Activated naive CD8-positive, alpha-beta T cell treated with anti-CD3 and anti-CD28 coated beads, Interleukin-2, amount 50 U/mL, for 24 hours (primary cell): ENCODE measurements at regions not wholly inside any gene's neighbourhood (a gene's known extent, or its start where the extent isn't known, plus 50 kb on each side); places are given as distances from the start of the nearest gene placed in this dataset.
"Not testable (repeated sequence)": the region's sequence is repeated elsewhere in the genome, so short reads cannot be mapped to it uniquely, and the experiment has no call there.

Experiments
- ATAC-seq: fragments of 150-1000 bp; cut with Tn5 transposase; one replicate; pipeline ENCODE4 v1.10.0; 2021
- DNase-seq: peaks from one replicate; pipeline ENCODE4 v3.0.0; 2021
- H3K27ac Mint-ChIP-seq: one replicate; pipeline ENCODE4 v1.8.0; 2021; ENCODE audit warnings: mild to moderate bottlenecking, mixed read lengths
- H3K27me3 Mint-ChIP-seq: one replicate; pipeline ENCODE4 v1.8.0; 2021; ENCODE audit warnings: mixed read lengths
- H3K36me3 Mint-ChIP-seq: one replicate; pipeline ENCODE4 v1.8.0; 2021; ENCODE audit warnings: low read depth, mixed read lengths
- H3K4me1 Mint-ChIP-seq: one replicate; pipeline ENCODE4 v1.8.0; 2021; ENCODE audit warnings: mixed read lengths
- H3K4me3 Mint-ChIP-seq: one replicate; pipeline ENCODE4 v1.8.0; 2021; ENCODE audit warnings: mild to moderate bottlenecking, moderate library complexity, mixed read lengths
- H3K9me3 Mint-ChIP-seq: one replicate; pipeline ENCODE4 v1.8.0; 2021; ENCODE audit warnings: mixed read lengths

- peaks cover 22% of the 10 kb centered on the region for H3K9me3 Mint-ChIP-seq
- no peak for ATAC-seq
- H3K4me1 Mint-ChIP-seq = no peaks in the 10 kb centered on the region
- no peak overlapping the region for H3K27ac Mint-ChIP-seq
- H3K27me3 Mint-ChIP-seq = no peaks in the 10 kb centered on the region
- no peaks in the 10 kb centered on the region for H3K36me3 Mint-ChIP-seq
- no peak for DNase-seq
- H3K4me3 Mint-ChIP-seq = no peak overlapping the region
Measured at GRCh38 chr5:29170599-29170998, 2022.9 kb upstream of the CDH6 start.

GRCh38 chr5:29169886-29170285, 2023.6 kb upstream of the CDH6 start:
- no peaks in the 10 kb centered on the region for H3K27me3 Mint-ChIP-seq
- no peak overlapping the region for H3K4me3 Mint-ChIP-seq
- DNase-seq (no peak), ATAC-seq (no peak)
- no peaks in the 10 kb centered on the region for H3K36me3 Mint-ChIP-seq
- H3K27ac Mint-ChIP-seq = no peak overlapping the region
- H3K9me3 Mint-ChIP-seq = peaks cover 22% of the 10 kb centered on the region
- no peaks in the 10 kb centered on the region for H3K4me1 Mint-ChIP-seq

- H3K27me3 Mint-ChIP-seq = no peaks in the 10 kb centered on the region
Measured at GRCh38 chr5:29162297-29162696, 2031.2 kb upstream of the CDH6 start.

GRCh38 chr5:29161399-29162291, 2031.8 kb upstream of the CDH6 start:
- H3K36me3 Mint-ChIP-seq = no peaks in the 10 kb centered on the region

More at GRCh38 chr5:29162297-29162696, 2031.2 kb upstream of the CDH6 start:
- DNase-seq (no peak), ATAC-seq (no peak)
- Mint-ChIP-seq H3K36me3 (no peaks in the 10 kb centered on the region), H3K4me1 (no peaks in the 10 kb centered on the region), H3K27ac (no peak overlapping the region), H3K9me3 (peaks cover 14% of the 10 kb centered on the region), H3K4me3 (no peak overlapping the region)

GRCh38 chr5:29157975-29158374, 2035.5 kb upstream of the CDH6 start:
- DNase-seq (no peak), ATAC-seq (no peak)
- Mint-ChIP-seq H3K36me3 (no peaks in the 10 kb centered on the region), H3K4me3 (no peak overlapping the region), H3K4me1 (no peaks in the 10 kb centered on the region), H3K27ac (no peak overlapping the region), H3K27me3 (no peaks in the 10 kb centered on the region), H3K9me3 (peaks cover 14% of the 10 kb centered on the region)

More at GRCh38 chr5:29161399-29162291, 2031.8 kb upstream of the CDH6 start:
- DNase-seq (no peak), ATAC-seq (no peak)
- Mint-ChIP-seq H3K9me3 (peaks cover 10% of the 10 kb centered on the region), H3K4me3 (no peak overlapping the region), H3K4me1 (no peaks in the 10 kb centered on the region), H3K27ac (no peak overlapping the region), H3K27me3 (no peaks in the 10 kb centered on the region)

GRCh38 chr5:29150840-29151239, 2042.6 kb upstream of the CDH6 start:
- H3K36me3 Mint-ChIP-seq = no peaks in the 10 kb centered on the region

GRCh38 chr5:29148581-29148980, 2044.9 kb upstream of the CDH6 start:
- DNase-seq (no peak), ATAC-seq (no peak)
- Mint-ChIP-seq H3K27me3 (no peaks in the 10 kb centered on the region), H3K27ac (no peak overlapping the region), H3K4me1 (no peaks in the 10 kb centered on the region), H3K4me3 (no peak overlapping the region), H3K9me3 (peaks cover 10% of the 10 kb centered on the region), H3K36me3 (no peaks in the 10 kb centered on the region)

More at GRCh38 chr5:29150840-29151239, 2042.6 kb upstream of the CDH6 start:
- DNase-seq (no peak), ATAC-seq (no peak)
- Mint-ChIP-seq H3K9me3 (peaks cover 10% of the 10 kb centered on the region), H3K4me1 (no peaks in the 10 kb centered on the region), H3K4me3 (no peak overlapping the region), H3K27me3 (no peaks in the 10 kb centered on the region), H3K27ac (no peak overlapping the region)

- H3K9me3 Mint-ChIP-seq = peaks cover 7% of the 10 kb centered on the region
- H3K4me1 Mint-ChIP-seq = no peaks in the 10 kb centered on the region
- DNase-seq = no peak
- H3K4me3 Mint-ChIP-seq = no peak overlapping the region
- H3K27ac Mint-ChIP-seq = no peak overlapping the region
- H3K36me3 Mint-ChIP-seq = no peaks in the 10 kb centered on the region
- ATAC-seq = no peak
- no peaks in the 10 kb centered on the region for H3K27me3 Mint-ChIP-seq
Measured at GRCh38 chr5:29148073-29148472, 2045.4 kb upstream of the CDH6 start.

- H3K4me3 Mint-ChIP-seq = no peak overlapping the region
- H3K27ac Mint-ChIP-seq = no peak overlapping the region
- H3K9me3 Mint-ChIP-seq = no peaks in the 10 kb centered on the region
- no peaks in the 10 kb centered on the region for H3K27me3 Mint-ChIP-seq
- H3K4me1 Mint-ChIP-seq = no peaks in the 10 kb centered on the region
- ATAC-seq = no peak
- no peak for DNase-seq
- no peaks in the 10 kb centered on the region for H3K36me3 Mint-ChIP-seq
Measured at GRCh38 chr5:29143266-29143665, 2050.2 kb upstream of the CDH6 start.

GRCh38 chr5:29134418-29134817, 2059.1 kb upstream of the CDH6 start:
- no peak for ATAC-seq
- Mint-ChIP-seq H3K9me3 (peaks cover 18% of the 10 kb centered on the region), H3K4me3 (no peak overlapping the region)

GRCh38 chr5:29131285-29131684, 2062.2 kb upstream of the CDH6 start:
- ATAC-seq = no peak
- H3K9me3 Mint-ChIP-seq = peaks cover 22% of the 10 kb centered on the region

More at GRCh38 chr5:29134418-29134817, 2059.1 kb upstream of the CDH6 start:
- Mint-ChIP-seq H3K27ac (no peak overlapping the region), H3K27me3 (no peaks in the 10 kb centered on the region), H3K36me3 (no peaks in the 10 kb centered on the region), H3K4me1 (no peaks in the 10 kb centered on the region)
- no peak for DNase-seq

GRCh38 chr5:29130786-29131185, 2062.7 kb upstream of the CDH6 start:
- DNase-seq (no peak), ATAC-seq (no peak)
- H3K27ac Mint-ChIP-seq = no peak overlapping the region

More at GRCh38 chr5:29131285-29131684, 2062.2 kb upstream of the CDH6 start:
- Mint-ChIP-seq H3K27ac (no peak overlapping the region), H3K4me1 (no peaks in the 10 kb centered on the region), H3K36me3 (no peaks in the 10 kb centered on the region), H3K27me3 (no peaks in the 10 kb centered on the region), H3K4me3 (no peak overlapping the region)
- DNase-seq = no peak

GRCh38 chr5:29127524-29128156, 2065.8 kb upstream of the CDH6 start:
- not testable (repeated sequence) for H3K27me3 Mint-ChIP-seq, ATAC-seq, DNase-seq, H3K4me1 Mint-ChIP-seq, H3K4me3 Mint-ChIP-seq, H3K36me3 Mint-ChIP-seq, H3K27ac Mint-ChIP-seq
- H3K9me3 Mint-ChIP-seq = peaks cover 22% of the 10 kb centered on the region

More at GRCh38 chr5:29130786-29131185, 2062.7 kb upstream of the CDH6 start:
- no peaks in the 10 kb centered on the region for H3K4me1 Mint-ChIP-seq
- no peaks in the 10 kb centered on the region for H3K36me3 Mint-ChIP-seq
- peaks cover 22% of the 10 kb centered on the region for H3K9me3 Mint-ChIP-seq
- no peaks in the 10 kb centered on the region for H3K27me3 Mint-ChIP-seq
- H3K4me3 Mint-ChIP-seq = no peak overlapping the region

GRCh38 chr5:29126462-29126861, 2067.0 kb upstream of the CDH6 start:
- H3K27me3 Mint-ChIP-seq, H3K4me1 Mint-ChIP-seq, H3K27ac Mint-ChIP-seq, H3K36me3 Mint-ChIP-seq, ATAC-seq, H3K4me3 Mint-ChIP-seq, DNase-seq: not testable (repeated sequence)
- peaks cover 27% of the 10 kb centered on the region for H3K9me3 Mint-ChIP-seq

GRCh38 chr5:29122306-29122705, 2071.2 kb upstream of the CDH6 start:
- ATAC-seq (no peak), DNase-seq (no peak)
- no peak overlapping the region for H3K27ac Mint-ChIP-seq
- H3K9me3 Mint-ChIP-seq = peaks cover 14% of the 10 kb centered on the region
- no peaks in the 10 kb centered on the region for H3K4me1 Mint-ChIP-seq
- H3K27me3 Mint-ChIP-seq = no peaks in the 10 kb centered on the region
- H3K4me3 Mint-ChIP-seq = no peak overlapping the region
- H3K36me3 Mint-ChIP-seq = no peaks in the 10 kb centered on the region
